GM18868 (cell line): ENCODE measurements at regions not wholly inside any gene's neighbourhood (a gene's known extent, or its start where the extent isn't known, plus 50 kb on each side); places are given as distances from the start of the nearest gene placed in this dataset.
A peak's percentile ranks its signal among the peaks of the same experiment; 100 is the strongest.
"Not testable (repeated sequence)": the region's sequence is repeated elsewhere in the genome, so short reads cannot be mapped to it uniquely, and the experiment has no call there.

Source experiments
- ATAC-seq: cut with Tn5 transposase; IDR thresholded peaks from one replicate; pipeline ENCODE4 v1.9.1; 2021; ENCODE audit warnings: mild to moderate bottlenecking, moderate library complexity; ENCODE audit not compliant: unreplicated experiment

DNA sequence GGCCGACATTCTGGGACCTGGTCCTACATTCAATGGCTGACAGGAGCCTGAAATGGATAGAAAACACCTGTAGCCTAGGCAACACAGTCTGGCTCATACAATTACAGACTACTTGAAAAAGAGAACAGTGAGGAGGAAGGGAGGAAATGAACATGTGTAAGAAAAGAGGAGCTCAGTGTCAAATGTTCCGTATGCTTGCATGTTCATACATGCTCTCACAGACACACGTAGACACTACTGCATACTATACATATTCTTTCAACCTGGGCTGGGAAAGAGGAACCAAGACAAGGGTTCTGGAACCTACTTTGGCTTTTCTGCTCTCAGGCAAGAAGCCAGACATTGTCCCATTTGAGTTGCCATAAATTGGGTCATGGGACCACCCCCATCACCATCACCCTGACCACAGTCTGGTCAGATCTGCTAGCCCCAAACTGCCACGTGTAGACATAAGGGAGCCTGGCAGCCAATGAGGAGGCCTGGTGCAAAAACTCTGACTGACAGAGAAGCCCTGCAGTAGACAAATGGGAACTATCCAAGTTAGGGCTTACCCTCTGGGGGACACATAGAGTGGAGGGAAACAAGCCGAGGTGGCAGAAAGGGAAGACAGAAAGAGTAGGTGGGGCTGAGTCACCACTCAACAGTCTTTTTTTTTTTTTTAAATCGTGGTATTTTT is 310.0 kb downstream of the SHQ1 start:
- peak; percentile 62 for ATAC-seq

DNA sequence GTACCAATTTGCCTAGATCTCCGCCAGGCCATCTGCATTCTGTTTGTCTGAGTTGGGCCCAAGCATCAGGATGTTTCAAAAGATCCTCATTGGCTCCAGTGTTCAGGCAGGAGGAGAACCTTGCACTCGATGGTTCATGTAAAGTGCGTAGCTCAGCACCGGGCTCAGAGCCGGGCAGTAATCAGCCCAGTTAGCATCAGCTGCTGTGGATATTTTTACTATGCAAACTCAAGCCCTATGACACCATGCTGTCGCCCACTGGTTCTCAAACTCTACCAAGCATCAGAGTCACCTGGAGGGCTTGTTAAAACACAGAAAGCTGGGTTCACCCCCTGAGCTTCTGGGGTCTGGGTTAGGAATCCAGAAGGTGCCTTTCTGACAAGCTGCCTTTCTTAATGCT is 310.8 kb downstream of the SHQ1 start:
- peak; percentile 36 for ATAC-seq

DNA sequence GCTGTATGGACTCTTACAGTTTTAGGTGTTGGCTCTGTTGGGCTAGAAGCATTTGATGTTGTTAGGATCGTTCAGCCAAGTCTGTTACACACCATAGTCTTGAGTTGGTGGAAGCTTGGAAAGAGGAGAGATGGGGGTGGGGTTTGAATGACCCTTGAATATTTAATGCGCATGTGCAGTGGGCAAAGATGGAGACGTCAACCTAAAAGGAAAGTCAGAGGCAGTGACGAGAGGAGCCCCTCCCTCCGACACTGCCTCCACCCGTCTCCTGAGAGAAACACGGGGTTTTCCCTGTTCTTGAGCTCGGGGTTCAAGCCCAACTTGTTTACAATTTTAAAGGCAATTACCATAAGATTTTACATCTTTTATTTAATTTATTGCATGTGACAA is 311.4 kb downstream of the SHQ1 start:
- ATAC-seq = no peak

DNA sequence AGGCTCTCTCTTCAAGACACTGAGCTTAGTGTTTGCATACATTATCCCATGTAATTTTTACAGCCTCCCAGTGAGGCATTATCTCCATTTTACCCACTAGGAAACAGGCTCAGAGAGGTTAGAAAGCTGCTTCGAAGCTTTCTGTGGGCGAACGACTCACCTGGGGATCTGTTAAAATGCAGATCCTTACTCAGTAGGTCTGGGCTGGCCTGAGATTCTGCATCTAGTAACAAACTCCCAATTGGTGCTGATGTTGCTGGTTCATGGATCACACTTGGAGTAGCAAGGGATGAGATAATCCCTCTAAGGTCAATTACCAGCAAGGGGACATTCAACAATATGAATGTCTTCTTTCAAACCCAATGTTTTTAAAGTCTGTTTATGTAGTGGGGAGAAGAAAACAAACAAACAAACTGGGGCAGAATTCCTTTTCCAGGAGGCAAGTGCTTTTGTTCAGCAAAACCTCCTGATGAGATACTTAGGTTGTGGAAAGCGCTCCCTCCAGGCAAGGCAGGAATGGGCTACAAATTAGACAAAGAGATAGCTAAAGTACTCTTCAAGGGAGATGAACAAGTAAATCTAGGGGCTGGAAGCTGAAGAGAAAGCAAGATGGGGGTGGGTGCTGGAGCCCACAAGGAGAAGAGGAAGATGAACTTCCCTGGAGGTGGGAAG is 311.9 kb downstream of the SHQ1 start:
- ATAC-seq = no peak

DNA sequence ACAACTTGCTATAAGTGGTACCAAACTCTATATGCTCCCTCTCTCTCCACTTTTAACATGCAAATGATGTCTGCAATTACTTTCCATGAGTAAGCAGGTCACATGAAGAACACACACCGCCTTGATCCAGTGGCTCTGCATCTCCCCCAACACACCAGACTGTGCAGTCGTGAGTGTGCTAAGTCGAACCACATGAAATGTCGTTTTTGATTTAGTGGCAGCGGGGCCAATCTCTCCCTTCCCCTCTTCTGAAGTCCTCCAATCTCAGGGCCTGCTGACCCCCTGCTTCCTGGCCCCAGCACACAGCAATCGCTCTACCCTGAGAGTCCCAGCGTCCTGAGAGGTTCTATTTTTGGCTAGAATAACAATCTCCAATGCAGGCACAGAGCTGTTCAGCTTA is 312.5 kb downstream of the SHQ1 start:
- ATAC-seq = no peak

DNA sequence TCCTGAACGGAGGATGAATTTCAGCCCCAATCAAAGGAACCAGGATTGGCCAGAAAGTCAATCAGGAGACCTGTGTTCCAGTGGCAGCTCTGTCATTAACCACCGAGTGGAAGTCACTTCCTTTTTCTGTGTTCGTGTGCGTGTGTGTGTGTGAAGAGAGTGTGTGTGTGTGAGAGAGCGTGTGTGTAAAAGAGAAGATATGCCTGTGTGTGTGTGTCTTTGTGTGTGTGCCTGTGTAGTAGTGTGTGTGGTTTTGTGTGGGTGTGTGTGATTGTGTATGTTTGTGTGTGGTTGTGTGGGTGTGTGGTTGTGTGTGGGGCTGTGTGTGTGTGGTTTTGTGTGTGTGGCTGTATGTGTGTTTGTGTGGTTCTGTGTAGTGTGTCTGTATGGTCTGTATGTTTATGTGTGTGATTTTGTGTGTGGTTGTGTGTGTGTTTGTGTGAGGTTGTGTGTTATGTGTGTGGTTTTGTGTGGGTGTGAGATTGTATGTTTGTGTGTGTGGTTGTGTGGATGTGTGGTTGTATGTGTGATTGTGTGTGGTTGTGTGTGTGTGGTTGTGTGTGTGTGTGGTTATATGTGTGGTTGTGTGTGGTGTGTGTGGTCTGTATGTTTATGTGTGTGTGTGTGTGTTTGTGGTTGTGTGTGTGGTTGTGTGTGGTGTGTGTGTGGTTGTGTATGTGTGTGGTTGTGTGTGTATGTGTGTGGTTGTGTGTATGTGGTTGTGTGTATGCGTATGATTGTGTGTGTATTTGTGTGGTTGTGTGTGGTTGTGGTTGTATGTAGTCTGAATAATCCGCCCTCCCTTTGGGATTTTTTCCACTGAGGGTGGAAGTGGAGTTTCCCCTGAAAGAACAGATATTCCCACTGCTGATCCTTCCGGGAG is 314.4 kb downstream of the SHQ1 start:
- ATAC-seq = no peak

DNA sequence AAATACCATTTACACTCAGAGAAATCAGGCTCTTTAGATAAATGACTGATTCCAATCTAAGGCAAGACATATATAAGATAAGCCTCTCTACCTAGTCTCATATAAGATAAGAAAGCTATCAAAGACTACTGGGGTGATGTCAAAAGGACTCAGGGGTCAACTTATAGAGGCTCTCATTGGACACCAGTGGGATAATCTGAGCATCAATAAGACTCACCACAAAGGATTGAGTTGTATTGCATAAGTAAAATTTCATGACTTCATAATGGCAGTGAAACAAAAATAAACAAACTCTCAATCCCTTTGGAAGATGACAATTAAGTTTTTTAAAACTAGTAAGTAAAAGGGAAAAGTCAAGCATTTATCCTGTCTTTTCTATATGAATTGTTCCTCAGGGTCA is 317.8 kb downstream of the SHQ1 start:
- ATAC-seq = no peak

DNA sequence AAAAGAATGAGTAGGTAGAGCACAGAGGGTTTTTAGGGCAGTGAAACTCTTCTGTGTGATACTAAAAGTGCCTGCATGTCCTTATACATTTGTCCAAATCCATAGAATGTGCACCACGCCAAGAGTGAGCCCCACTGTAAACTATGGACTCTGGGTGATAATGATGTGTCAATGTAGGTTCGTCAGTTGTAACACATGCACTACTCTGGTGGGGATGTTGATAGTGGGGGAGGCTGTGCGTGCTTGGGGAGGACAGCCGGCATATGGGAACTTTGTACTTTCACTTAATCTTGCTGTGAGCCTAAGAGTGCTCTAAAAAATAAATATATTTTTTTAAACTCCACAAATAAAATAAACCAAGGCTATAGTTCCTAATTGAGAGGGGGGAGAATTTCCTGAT is 319.2 kb downstream of the SHQ1 start:
- ATAC-seq = no peak

DNA sequence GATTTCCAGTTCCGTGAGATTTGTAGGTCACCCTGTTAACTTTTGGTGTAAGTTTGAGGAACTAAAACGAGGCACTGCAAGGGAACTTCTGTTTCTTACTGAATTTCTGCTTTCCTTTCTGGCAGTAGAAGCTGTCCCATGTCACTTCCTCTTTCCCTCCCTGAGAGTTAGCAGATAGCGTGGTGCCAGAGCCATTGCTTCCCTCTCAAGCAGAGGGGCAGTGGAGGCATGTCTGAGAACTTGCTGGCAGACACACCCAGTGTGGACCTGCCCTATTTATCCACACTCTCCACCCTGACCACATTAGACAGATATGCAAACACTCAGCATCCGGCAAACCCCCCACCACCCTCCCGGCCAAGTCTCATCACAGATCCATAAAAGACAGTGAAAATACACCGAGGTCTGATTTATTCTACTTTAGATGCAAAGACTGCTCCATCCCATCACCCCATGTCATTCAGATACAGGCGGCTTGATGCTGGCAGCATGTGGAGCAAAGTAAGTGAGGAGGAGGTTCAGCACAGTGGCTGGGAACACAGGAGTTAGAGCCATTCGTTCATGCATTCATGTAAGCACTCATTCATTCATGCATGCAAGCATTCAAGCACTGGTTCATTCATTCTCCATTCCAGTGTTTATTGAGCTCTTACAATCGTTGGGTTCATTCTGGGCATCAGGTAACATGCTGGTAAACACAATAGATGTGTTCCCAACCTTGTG is 324.7 kb downstream of the SHQ1 start:
- ATAC-seq = peak; percentile 83

DNA sequence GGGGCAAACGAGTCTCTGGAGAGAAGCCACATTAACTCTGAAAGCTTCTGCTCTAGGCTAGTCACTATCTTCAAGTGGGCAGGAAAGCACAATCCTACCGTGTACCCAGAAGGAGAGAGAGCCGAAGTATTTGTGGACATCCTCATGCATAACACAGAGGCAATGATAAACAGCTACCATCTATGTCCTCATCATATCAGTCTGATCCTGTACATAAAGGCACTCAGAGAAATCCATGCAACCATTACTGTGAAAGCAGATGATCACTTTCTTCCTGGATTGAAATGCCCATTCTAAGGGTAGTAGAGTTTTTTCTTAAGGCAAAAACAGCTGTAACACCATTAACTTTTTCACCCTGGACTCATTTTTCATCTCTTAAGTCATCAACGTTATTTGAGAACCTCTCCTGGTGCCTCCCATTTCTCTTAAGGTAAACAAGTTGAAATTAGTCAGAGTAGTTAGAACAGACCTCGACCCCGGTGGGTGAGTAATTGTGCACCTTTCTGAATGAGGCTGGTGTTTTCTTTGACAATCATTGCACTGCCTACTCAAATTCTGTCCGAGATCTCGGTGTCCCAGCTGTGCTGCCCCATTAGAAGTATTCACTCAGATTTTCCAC is 327.4 kb downstream of the SHQ1 start:
- ATAC-seq = peak; percentile 83

DNA sequence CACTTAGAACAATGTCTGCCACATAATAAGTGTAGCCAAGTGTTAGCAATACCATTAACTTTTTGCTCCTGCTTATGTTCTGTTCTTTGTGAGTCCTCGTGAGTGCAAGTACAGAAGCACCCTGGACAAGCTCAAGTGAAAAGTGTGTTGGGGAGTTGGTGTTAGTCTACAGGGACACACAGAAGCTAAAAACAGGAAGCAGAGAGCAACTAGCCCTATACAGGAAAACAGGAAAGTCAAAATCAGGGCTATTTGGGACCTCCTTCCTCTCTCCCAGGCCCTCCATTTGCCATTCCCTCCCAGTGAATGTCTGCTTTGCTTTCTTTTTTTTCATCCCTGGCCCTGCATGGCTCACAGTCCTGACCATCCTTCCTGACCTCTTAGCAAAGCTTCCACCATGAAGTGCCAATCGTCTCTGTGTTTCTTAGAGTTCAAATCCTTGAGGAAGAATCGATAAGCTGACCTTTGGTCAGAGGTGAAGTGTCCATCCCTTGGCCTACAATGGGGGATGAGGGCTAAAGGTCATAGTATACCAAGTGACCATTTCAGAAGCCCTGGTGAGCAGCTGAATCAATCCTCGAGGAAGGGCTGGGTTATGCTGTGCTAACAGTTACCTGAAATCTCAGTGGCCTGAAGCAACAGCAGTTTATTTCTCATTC is 328.2 kb downstream of the SHQ1 start:
- no peak for ATAC-seq

DNA sequence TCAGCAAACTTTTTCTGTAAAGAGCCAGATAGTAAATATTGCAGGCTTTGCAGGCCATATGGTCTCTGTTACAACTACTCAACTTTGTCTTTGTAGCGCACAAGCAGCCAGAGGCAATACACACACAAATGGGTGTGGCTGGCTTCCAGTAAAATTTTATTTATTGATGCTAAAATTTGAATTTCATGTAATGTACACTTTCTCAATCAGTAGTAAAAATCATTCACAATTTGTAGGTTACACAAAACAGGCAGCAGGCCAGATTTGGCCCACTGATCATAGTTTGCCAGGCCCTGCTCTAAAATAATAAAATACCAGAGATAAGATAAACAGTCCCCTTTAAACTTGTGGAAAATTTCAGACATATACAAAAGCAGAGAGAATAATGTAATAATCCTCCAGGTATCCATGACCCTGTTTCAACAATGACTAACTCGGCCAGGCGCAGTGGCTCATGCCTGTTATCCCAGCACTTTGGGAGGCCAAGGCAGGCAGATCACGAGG is 330.3 kb downstream of the SHQ1 start:
- no peak for ATAC-seq

DNA sequence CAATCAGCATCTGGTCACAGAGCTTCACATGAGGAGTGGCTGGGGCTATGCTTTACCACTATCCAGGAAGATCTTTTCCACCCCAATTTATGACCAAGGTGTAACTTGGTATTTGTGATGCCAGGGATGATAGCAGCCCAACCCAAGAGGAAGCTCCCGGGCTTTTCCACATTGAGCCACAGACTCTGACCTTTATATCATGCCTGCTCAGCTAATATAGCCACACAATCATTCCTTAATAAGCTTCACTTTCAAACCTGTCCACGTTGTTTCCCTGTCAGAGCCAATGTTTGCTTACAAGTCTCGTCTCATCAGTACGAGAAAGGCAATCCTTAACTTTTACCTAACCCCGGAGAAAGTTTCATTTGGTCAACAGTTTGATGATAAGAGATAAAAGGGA is 330.9 kb downstream of the SHQ1 start:
- no peak for ATAC-seq

DNA sequence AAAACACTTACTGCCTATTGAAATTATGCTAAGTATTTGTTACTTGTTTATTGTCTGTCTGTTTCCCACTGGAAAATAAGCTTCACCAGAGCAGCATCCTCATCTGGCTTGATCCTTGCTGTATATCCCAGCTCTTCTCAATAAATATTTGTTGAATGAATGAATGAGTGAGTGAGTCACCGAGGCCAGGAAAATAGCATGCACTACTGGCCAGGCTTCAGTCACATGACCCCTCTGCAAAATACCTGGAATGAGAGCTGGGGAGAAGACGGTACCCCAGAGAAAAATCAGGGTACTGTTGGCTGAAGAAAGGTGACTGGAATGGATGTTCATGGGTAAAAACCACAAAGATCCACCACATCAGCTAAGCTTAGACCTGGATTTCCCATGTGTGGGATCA is 331.9 kb downstream of the SHQ1 start:
- ATAC-seq = no peak

DNA sequence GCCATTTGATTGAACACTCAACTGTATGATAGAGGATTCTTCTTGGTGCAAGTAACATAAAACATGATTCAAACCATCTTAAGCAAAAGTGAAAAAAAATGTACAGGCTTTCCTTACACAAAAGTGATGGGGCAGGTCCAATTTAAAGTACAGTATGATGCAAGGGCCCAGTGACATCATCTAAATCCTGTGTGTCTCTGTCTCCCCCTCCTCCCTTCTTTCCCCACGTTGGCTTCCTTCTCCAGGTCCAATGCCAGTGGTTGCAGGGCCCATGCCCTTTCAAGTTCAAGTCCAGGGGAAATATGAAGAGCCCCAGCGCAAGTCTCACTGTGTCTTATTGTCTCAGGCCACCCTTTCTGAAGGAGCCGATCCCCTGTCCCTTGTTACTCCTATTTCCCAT is 332.3 kb downstream of the SHQ1 start:
- ATAC-seq = no peak

DNA sequence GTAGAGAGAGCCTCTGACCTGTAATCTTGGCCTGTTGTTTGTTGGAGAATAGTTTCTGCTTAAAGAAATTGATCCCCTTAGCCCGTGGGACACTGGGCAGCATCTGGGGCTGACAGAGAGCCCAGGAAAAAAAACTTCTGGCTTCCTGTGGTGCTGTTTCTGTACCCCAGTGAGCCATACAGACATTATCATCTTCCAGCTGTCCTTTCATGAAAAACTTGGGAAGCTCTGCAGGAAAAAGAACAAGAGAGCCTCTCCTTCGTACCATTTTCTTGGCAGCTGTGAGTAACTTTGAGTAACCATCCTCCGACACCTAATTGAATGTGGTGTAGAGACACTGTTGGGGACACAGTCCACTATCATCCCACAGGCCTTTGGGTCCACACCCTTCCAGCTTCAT is 333.0 kb downstream of the SHQ1 start:
- no peak for ATAC-seq

DNA sequence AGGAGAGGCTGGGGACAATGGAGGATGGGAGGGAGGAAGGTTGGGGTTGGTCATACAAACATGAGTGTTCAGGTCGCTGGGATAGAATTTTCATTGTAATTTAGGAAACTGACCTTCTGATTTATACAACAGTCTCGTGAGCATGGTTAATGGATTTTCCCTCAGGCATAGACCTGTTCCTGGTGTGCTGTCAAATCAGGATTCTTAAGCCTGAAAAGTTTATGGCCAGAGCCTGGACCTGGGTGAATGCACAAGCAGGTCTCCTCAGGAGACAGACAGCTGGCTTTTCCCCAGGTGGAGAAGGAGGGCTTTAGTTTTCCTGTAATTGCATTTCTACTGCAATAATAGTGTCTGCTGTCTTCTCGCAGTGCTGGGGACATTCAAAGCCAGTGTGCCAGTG is 338.0 kb downstream of the SHQ1 start:
- no peak for ATAC-seq

DNA sequence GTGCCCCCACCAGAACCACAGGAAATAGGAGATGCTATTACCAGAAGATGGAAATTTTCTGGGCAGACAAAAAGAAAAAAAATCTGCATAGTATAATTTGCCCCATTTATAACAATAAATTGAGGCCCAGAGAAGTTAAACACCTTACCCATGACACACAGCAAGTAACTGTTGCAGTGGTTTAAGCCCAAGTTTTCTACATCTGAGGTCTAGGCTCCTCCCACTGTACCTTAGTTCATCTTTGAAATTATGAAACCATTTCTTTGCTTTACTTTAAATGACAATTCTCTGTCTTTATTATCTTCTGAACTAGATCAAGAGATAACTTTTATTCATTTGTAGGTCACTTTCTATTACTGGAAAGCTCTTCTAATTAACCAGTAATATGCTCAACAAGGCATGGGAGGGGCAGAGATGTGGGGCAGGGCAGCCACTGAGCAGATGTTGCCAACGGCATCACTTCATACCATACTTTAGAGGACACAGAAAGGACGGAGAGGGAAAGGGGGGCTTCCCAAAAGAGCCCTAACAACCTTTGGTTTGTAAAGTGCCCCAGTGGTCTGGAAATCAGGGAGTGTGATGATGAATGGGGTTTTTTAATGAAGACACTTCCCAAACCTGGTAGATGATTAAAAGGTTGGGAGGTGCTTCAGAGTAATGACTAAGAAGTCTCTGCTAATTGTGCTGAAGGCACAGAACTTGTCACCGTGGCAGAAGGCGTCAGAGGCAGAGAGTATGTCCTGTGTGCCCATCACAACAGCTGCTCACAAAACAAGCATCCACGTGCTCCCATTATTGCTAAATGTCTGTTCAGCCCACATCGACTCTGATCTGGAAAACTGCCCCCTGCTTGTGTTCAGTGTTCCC is 342.5 kb downstream of the SHQ1 start:
- ATAC-seq = no peak

DNA sequence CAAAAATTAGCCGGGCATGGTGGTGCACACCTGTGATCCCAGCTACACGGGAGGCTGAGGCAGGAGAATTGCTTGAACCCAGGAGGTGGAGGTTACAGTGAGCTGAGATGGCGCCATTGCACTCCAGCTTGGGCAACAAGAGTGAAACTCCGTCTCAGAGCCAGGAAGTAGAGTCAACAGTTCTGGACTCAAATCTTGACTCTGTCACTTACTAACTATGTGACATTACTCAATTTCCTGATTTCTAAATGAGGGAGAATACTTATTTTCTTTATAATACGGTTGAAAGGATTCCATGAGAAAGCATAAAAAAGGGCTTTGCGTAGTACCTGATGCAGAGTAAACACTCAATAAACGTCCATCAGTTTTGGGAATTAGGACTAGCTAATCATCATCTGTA is 350.7 kb downstream of the SHQ1 start:
- ATAC-seq = not testable (repeated sequence)
